HG03571 (cell line): ENCODE measurements at regions not wholly inside any gene's neighbourhood (a gene's known extent, or its start where the extent isn't known, plus 50 kb on each side); places are given as distances from the start of the nearest gene placed in this dataset.

Source experiments
- ATAC-seq: cut with Tn5 transposase; IDR thresholded peaks from one replicate; pipeline ENCODE4 v1.9.1; 2021; ENCODE audit not compliant: unreplicated experiment

- no peak for ATAC-seq
Measured at GRCh38 chr1:29838738-29839320, 602.5 kb downstream of the PTPRU start.

- no peak for ATAC-seq
Measured at GRCh38 chr1:29836651-29837646, 600.6 kb downstream of the PTPRU start.

GRCh38 chr1:29835874-29836273 is 599.6 kb downstream of the PTPRU start:
- no peak for ATAC-seq

GRCh38 chr1:29835406-29835805 is 599.1 kb downstream of the PTPRU start:
- ATAC-seq = no peak

GRCh38 chr1:29833581-29833980 is 597.3 kb downstream of the PTPRU start:
- ATAC-seq = no peak

- ATAC-seq = no peak
Measured at GRCh38 chr1:29832936-29833335, 596.6 kb downstream of the PTPRU start.

GRCh38 chr1:29832471-29832870 is 596.1 kb downstream of the PTPRU start:
- ATAC-seq = no peak

- no peak for ATAC-seq
Measured at GRCh38 chr1:29831500-29832117, 595.3 kb downstream of the PTPRU start.

- no peak for ATAC-seq
Measured at GRCh38 chr1:29830916-29831315, 594.6 kb downstream of the PTPRU start.

GRCh38 chr1:29830383-29830782 is 594.1 kb downstream of the PTPRU start:
- ATAC-seq = no peak

- no peak for ATAC-seq
Measured at GRCh38 chr1:29829448-29830344, 593.4 kb downstream of the PTPRU start.

- ATAC-seq = no peak
Measured at GRCh38 chr1:29828526-29829447, 592.5 kb downstream of the PTPRU start.

GRCh38 chr1:29827801-29828525 is 591.6 kb downstream of the PTPRU start:
- no peak for ATAC-seq

GRCh38 chr1:29827237-29827750 is 591.0 kb downstream of the PTPRU start:
- ATAC-seq = no peak

- ATAC-seq = no peak
Measured at GRCh38 chr1:29826646-29827045, 590.3 kb downstream of the PTPRU start.

- ATAC-seq = no peak
Measured at GRCh38 chr1:29825941-29826415, 589.7 kb downstream of the PTPRU start.

GRCh38 chr1:29825274-29825940 is 589.1 kb downstream of the PTPRU start:
- no peak for ATAC-seq
